ENCODE measurements at regions not wholly inside any gene's neighbourhood (a gene's known extent, or its start where the extent isn't known, plus 50 kb on each side); places are given as distances from the start of the nearest gene placed in this dataset.

- Histone ChIP-seq H3K27ac (ENCODE audit: control insufficient read depth, insufficient read depth) (no peak overlapping the region), H3K9me3 (replicated peaks; ENCODE audit: control insufficient read depth, insufficient read depth, low read length) (no peaks in the 10 kb centered on the region), H4K20me1 (ENCODE audit: control insufficient read depth, insufficient read depth) (no peaks in the 10 kb centered on the region), H2AFZ (ENCODE audit: control insufficient read depth, low read depth, low read length) (no peak overlapping the region), H3K4me1 (ENCODE audit: control insufficient read depth, insufficient read depth, low read length) (no peaks in the 10 kb centered on the region), H3K4me2 (ENCODE audit: control insufficient read depth, insufficient read depth) (no peak overlapping the region), H3K36me3 (ENCODE audit: control insufficient read depth in 2 of 2, insufficient read depth in 2 of 2, low read length in 1 of 2) (no peaks in the 10 kb centered on the region), H3K4me3 (no peak overlapping the region), H3K79me2 (ENCODE audit: control insufficient read depth, insufficient read depth, low read length) (no peaks in the 10 kb centered on the region), H3K9ac (ENCODE audit: control insufficient read depth, insufficient read depth, low read length) (no peak overlapping the region), H3K27me3 (replicated peaks in 1 of 2; ENCODE audit: control insufficient read depth in 2 of 2, insufficient read depth in 2 of 2, low read length in 1 of 2) (no peaks in the 10 kb centered on the region)
- in situ Hi-C loops (cut with MboI) (no loop called here), intact Hi-C loops (cut with micrococcal nuclease; ENCODE audit: unreplicated experiment) (no loop called here)
- POLR2A ChIA-PET, result no interaction called here
- ATAC-seq, result no peak
- no TSS peak for BruUV-seq (replicated peaks)
- no peak for FAIRE-seq
- SMC1A ChIA-PET (ENCODE audit: uncharacterized antibody, unreplicated experiment), result no interaction called here
- RAD21 ChIA-PET (ENCODE audit: unreplicated experiment), result no interaction called here
- no peak for DNase-seq (ENCODE audit: low read depth, low spot score)
- CTCF ChIA-PET, result no interaction called here
- no peak for TF ChIP-seq TCF7 (IDR thresholded peaks at IDR 0.05; ENCODE audit: borderline replicate concordance)
- no peak for TF ChIP-seq SREBF2 (IDR thresholded peaks at IDR 0.05; ENCODE audit: low read length)
- TF ChIP-seq PBX3 (IDR thresholded peaks at IDR 0.05; ENCODE audit: insufficient replicate concordance, low read depth, low read length), result no peak
- TF ChIP-seq ZZZ3 (IDR thresholded peaks at IDR 0.05; ENCODE audit: control insufficient read depth, insufficient read length, low read depth), result no peak
- no peak for TF ChIP-seq RCOR1 (conservative IDR thresholded peaks at IDR 0.05; ENCODE audit: low read depth, low read length)
- no peak for TF ChIP-seq ZNF274 (IDR thresholded peaks at IDR 0.05; ENCODE audit: insufficient read depth, insufficient read length)
- TF ChIP-seq KLF5 (IDR thresholded peaks at IDR 0.05; ENCODE audit: partially characterized antibody), result no peak
- no peak for TF ChIP-seq POLR2A (IDR thresholded peaks at IDR 0.05; ENCODE audit: low read depth, low read length)
- no peak for TF ChIP-seq ZBTB33 (IDR thresholded peaks at IDR 0.05)
- no peak for TF ChIP-seq E4F1 (IDR thresholded peaks at IDR 0.05; ENCODE audit: borderline replicate concordance, partially characterized antibody)
- no peak for TF ChIP-seq YY1 (IDR thresholded peaks at IDR 0.05; ENCODE audit: low read depth, low read length)
- no peak for TF ChIP-seq PRDM15 (CRISPR knock-in tag; IDR thresholded peaks at IDR 0.05)
- TF ChIP-seq SUZ12 (IDR thresholded peaks at IDR 0.05; ENCODE audit: unreplicated experiment), result no peak
- TF ChIP-seq MEF2A (IDR thresholded peaks at IDR 0.05; ENCODE audit: insufficient read depth, low read depth, low read length), result no peak
- no peak for TF ChIP-seq MYC (IDR thresholded peaks at IDR 0.05; ENCODE audit: insufficient read depth, insufficient read length, insufficient replicate concordance, low read length, severe bottlenecking)
- no peak for TF ChIP-seq EP300 (IDR thresholded peaks at IDR 0.05; ENCODE audit: borderline replicate concordance in 1 of 2, control insufficient read depth in 1 of 2, low read depth in 2 of 2, low read length in 2 of 2)
- TF ChIP-seq ZNF207 (IDR thresholded peaks at IDR 0.05; ENCODE audit: borderline replicate concordance), result no peak
Measured at GRCh38 chr3:25218362-25218761, 209.7 kb upstream of the RARB start.

All from GM12878 (cell line).